ENCODE measurements at regions not wholly inside any gene's neighbourhood (a gene's known extent, or its start where the extent isn't known, plus 50 kb on each side); places are given as distances from the start of the nearest gene placed in this dataset.

- TF ChIP-seq CTCF (IDR thresholded peaks at IDR 0.05) (no peak), POLR2A (IDR thresholded peaks at IDR 0.05) (no peak), EP300 (IDR thresholded peaks at IDR 0.05) (no peak)
Observed at GRCh38 chr9:79911724-79912123, 340.0 kb downstream of the TLE4 start.

Measured in upper lobe of left lung (tissue), 4 donors.